GM12878 (cell line): ENCODE measurements at regions not wholly inside any gene's neighbourhood (a gene's known extent, or its start where the extent isn't known, plus 50 kb on each side); places are given as distances from the start of the nearest gene placed in this dataset.
"Not testable (repeated sequence)": the region's sequence is repeated elsewhere in the genome, so short reads cannot be mapped to it uniquely, and the experiment has no call there.

Experiments
- ATAC-seq: fragments of 200-7000 bp; cut with Tn5 transposase; 3 replicates; pipeline ENCODE4 v1.9.1; 2020; ENCODE audit warnings: mild to moderate bottlenecking, moderate library complexity
- BruUV-seq: library from RNA; stranded (reverse); fragments of 400-500 nt; replicated peaks from 2 replicates; lab custom pipeline; 2021; lab: Mats Ljungman, UMichigan
- CTCF ChIA-PET: fragments of 300-600 bp; sonication (Branson Sonifier 250); formaldehyde crosslinking; extraction: SDS; loops from one replicate; lab custom pipeline; 2021; ENCODE audit warnings: inconsistent platforms; lab: Yijun Ruan, JAX
- POLR2A ChIA-PET: fragments of 350-600 bp; formaldehyde crosslinking; extraction: SDS; loops from one replicate; lab custom pipeline; 2021; ENCODE audit warnings: inconsistent platforms; lab: Charles Lee
- RAD21 ChIA-PET: fragments of 300-600 bp; sonication (Branson Sonifier 250); formaldehyde crosslinking; loops from one replicate; lab custom pipeline; 2023; ENCODE audit warnings: antibody characterized with exemption; ENCODE audit not compliant: unreplicated experiment; lab: Charles Lee
- SMC1A ChIA-PET: fragments of 300-600 bp; sonication (Branson Sonifier 250); formaldehyde crosslinking; loops from one replicate; lab custom pipeline; 2023; ENCODE audit not compliant: unreplicated experiment, uncharacterized antibody; lab: Charles Lee
- DNase-seq: peaks from one replicate; pipeline ENCODE4 v3.0.0-alpha.2; 2011; ENCODE audit warnings: low read depth, low spot score
- FAIRE-seq: peaks from 3 replicates; lab custom pipeline; 2011; peaks lifted over from hg19 to GRCh38; lab: Jason Lieb, UNC
- H2AFZ ChIP-seq: 2 replicates; pipeline ENCODE4 v1.6.0; 2011; ENCODE audit warnings: low read depth, low read length, control low read depth; ENCODE audit not compliant: control insufficient read depth
- H3K27ac ChIP-seq: 2 replicates; pipeline ENCODE4 v1.5.1; 2011; ENCODE audit warnings: control low read depth; ENCODE audit not compliant: control insufficient read depth, insufficient read depth
- H3K27me3 ChIP-seq, 2 experiments: replicated peaks in 1 of 2; 2 replicates each; pipeline versions ENCODE4 v1.6.0 to v1.6.1; 2011; ENCODE audit warnings: low read length in 1 of 2; ENCODE audit not compliant: control insufficient read depth in 2 of 2, insufficient read depth in 2 of 2
- H3K36me3 ChIP-seq, 2 experiments: 2 replicates each; pipeline ENCODE4 v1.5.1; 2011; ENCODE audit warnings: low read length in 1 of 2; ENCODE audit not compliant: control insufficient read depth in 2 of 2, insufficient read depth in 2 of 2
- H3K4me1 ChIP-seq: 2 replicates; pipeline ENCODE4 v1.6.1; 2011; ENCODE audit warnings: mild to moderate bottlenecking, low read length, moderate library complexity, mixed read lengths; ENCODE audit not compliant: control insufficient read depth, insufficient read depth
- H3K4me2 ChIP-seq: 2 replicates; pipeline ENCODE4 v1.6.0; 2011; ENCODE audit warnings: control low read depth; ENCODE audit not compliant: control insufficient read depth, insufficient read depth
- H3K4me3 ChIP-seq: fragments of 200-600 bp; sonication (generic); 2 replicates; pipeline ENCODE4 v1.5.1; 2016
- H3K79me2 ChIP-seq: 2 replicates; pipeline ENCODE4 v1.6.0; 2011; ENCODE audit warnings: low read length; ENCODE audit not compliant: control insufficient read depth, insufficient read depth
- H3K9ac ChIP-seq: 2 replicates; pipeline ENCODE4 v1.8.0; 2011; ENCODE audit warnings: low read length, control low read depth, mixed read lengths; ENCODE audit not compliant: control insufficient read depth, insufficient read depth
- H3K9me3 ChIP-seq: replicated peaks from 3 replicates; pipeline ENCODE4 v1.5.1; 2011; ENCODE audit warnings: mild to moderate bottlenecking, low read length; ENCODE audit not compliant: control insufficient read depth, insufficient read depth
- H4K20me1 ChIP-seq: 2 replicates; pipeline ENCODE4 v1.6.0; 2011; ENCODE audit not compliant: control insufficient read depth, insufficient read depth
- BCL3 ChIP-seq: IDR thresholded peaks from 2 replicates; pipeline ENCODE4 v1.6.1; 2011; ENCODE audit warnings: borderline replicate concordance, low read depth, mild to moderate bottlenecking, moderate library complexity, low read length; ENCODE audit not compliant: insufficient read depth, poor library complexity, severe bottlenecking
- ELK1 ChIP-seq: IDR thresholded peaks from 2 replicates; pipeline ENCODE4 v1.6.1; 2012; ENCODE audit warnings: low read depth, low read length, improper control_type of control experiment
- RFX5 ChIP-seq: IDR thresholded peaks from 2 replicates; pipeline ENCODE4 v1.6.1; 2011; ENCODE audit warnings: low read depth, low read length, improper control_type of control experiment
- TCF7 ChIP-seq: IDR thresholded peaks from 2 replicates; pipeline ENCODE4 v1.6.1; 2014; ENCODE audit warnings: antibody characterized with exemption, borderline replicate concordance
- WGBS: methylation state at CpG from one replicate; pipeline ENCODE4 v1.1.6; 2016; ENCODE audit warnings: low lambda C conversion rate; ENCODE audit not compliant: insufficient replicate concordance, insufficient coverage; ENCODE audit errors: missing lambda C conversion rate; 5-methylcytosine and 5-hydroxymethylcytosine counted together
- in situ Hi-C: fragments of 300-500 bp; cut with MboI; formaldehyde crosslinking; loops from 9 replicates; pipeline ENCODE4 v1.14.3; 2018; ENCODE audit warnings: mixed read lengths
- intact Hi-C: fragments of 100-400 bp; cut with micrococcal nuclease; formaldehyde crosslinking; loops from one replicate; pipeline ENCODE4 v1.14.2; 2022; ENCODE audit not compliant: unreplicated experiment

DNA sequence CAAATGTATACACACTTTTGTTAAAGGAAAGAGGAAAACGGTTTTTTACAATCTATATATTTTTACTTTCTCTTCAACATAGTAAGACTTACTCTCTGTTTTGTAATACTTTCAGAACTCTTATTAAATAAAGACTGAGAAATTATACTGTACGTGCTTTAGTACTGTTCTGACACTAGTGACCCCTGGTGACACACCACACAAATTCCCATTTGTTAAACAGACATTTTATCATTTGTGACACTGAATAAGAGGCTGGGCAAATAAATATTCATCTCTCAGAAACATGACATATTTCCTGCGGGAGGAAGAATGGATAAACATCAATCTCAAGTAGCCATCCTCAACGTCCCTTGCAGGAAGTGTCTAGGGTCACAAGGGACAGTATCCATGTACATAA lies 68.9 kb upstream of the ZNF33B start (continued):
- no peak for TF ChIP-seq ELK1
- TF ChIP-seq RFX5: no peak
- no peak for TF ChIP-seq BCL3
- no peak for TF ChIP-seq TCF7

GRCh38 chr10:42719339-42719738 lies 63.3 kb upstream of the BMS1 start:
- POLR2A ChIA-PET, H2AFZ ChIP-seq, H4K20me1 ChIP-seq, DNase-seq, H3K9ac ChIP-seq, H3K27me3 ChIP-seq, RAD21 ChIA-PET, BruUV-seq, H3K27ac ChIP-seq, in situ Hi-C loops, intact Hi-C loops, CTCF ChIA-PET, SMC1A ChIA-PET, H3K4me3 ChIP-seq, H3K9me3 ChIP-seq, H3K4me1 ChIP-seq, H3K36me3 ChIP-seq, ATAC-seq, H3K4me2 ChIP-seq, H3K79me2 ChIP-seq, FAIRE-seq: not testable (repeated sequence)
- WGBS: 22% methylated on average over 5 of the region's 5 CpGs
